ENCODE measurements at regions not wholly inside any gene's neighbourhood (a gene's known extent, or its start where the extent isn't known, plus 50 kb on each side); places are given as distances from the start of the nearest gene placed in this dataset.

DNA sequence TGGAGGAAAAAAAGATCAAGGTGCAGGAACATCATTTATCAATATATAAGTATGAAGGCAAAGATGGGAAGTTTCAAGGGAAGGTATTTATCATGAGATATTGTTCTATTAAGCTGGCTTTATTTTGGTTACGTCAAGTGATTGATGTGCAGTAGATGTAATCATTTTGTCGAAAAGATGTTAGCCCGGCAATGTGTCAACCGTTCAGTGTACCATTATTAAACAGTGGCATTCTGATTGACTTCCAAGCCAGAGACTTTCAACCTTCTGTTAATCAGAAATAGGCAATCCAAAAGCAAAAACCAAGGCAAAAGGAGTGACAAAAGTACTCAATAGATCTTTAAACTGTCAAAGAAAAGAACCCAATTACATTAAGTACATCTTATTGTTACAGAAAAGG lies 1340.3 kb upstream of the GOT2 start (continued):
- no peak for TF ChIP-seq POLR2AphosphoS5 (IDR thresholded peaks at IDR 0.05; ENCODE audit: low read depth)
- TF ChIP-seq NANOG (IDR thresholded peaks at IDR 0.05; ENCODE audit: borderline replicate concordance), result no peak
- TF ChIP-seq REST (IDR thresholded peaks at IDR 0.05; ENCODE audit: unreplicated experiment), result no peak
- no peak for TF ChIP-seq ZNF331 (CRISPR knock-in tag; IDR thresholded peaks at IDR 0.05; ENCODE audit: low read depth)
- no peak for TF ChIP-seq JUNB (IDR thresholded peaks at IDR 0.05; ENCODE audit: unreplicated experiment)

GRCh38 chr16:60073376-60073775 lies 1339.3 kb upstream of the GOT2 start:
- Histone ChIP-seq H3K36me3 (ENCODE audit: insufficient read depth) (no peaks in the 10 kb centered on the region), H3F3A (replicated peaks; ENCODE audit: low read depth) (no peaks in the 10 kb centered on the region), H3K9me2 (ENCODE audit: insufficient read depth) (peaks cover 9% of the 10 kb centered on the region; the same call in 1 of the 2 replicates), H3K4me1 (ENCODE audit: insufficient read depth) (peaks cover 33% of the 10 kb centered on the region), H3K27ac (ENCODE audit: low read depth) (no peak overlapping the region), H4K20me1 (replicated peaks; ENCODE audit: insufficient read depth) (no peaks in the 10 kb centered on the region), H3K4me3 (no peak overlapping the region), H3K79me2 (replicated peaks; ENCODE audit: insufficient read depth) (no peaks in the 10 kb centered on the region), H2AFZ (no peak overlapping the region), H3K27me3 (ENCODE audit: insufficient read depth) (no peaks in the 10 kb centered on the region), H3K4me2 (no peak overlapping the region)
- no peak overlapping the region for H3K27ac Mint-ChIP-seq
- H3K9me3 Mint-ChIP-seq, result no peaks in the 10 kb centered on the region
- no peak overlapping the region for H3K4me3 Mint-ChIP-seq
- H3K4me1 Mint-ChIP-seq, result peaks cover 7% of the 10 kb centered on the region; the same call in 2 of the 3 replicates
- H3K27me3 Mint-ChIP-seq (ENCODE audit: insufficient read depth, low read depth, poor library complexity), result no peaks in the 10 kb centered on the region
- ATAC-seq, result no peak
- H3K36me3 Mint-ChIP-seq (ENCODE audit: low read depth), result no peaks in the 10 kb centered on the region
- TF ChIP-seq POLR2AphosphoS5 (IDR thresholded peaks at IDR 0.05; ENCODE audit: low read depth), result no peak
- no peak for TF ChIP-seq STAT1 (IDR thresholded peaks at IDR 0.05; ENCODE audit: unreplicated experiment)
- no peak for TF ChIP-seq ETS1 (IDR thresholded peaks at IDR 0.05)
- no peak for TF ChIP-seq NANOG (IDR thresholded peaks at IDR 0.05; ENCODE audit: borderline replicate concordance)
- no peak for TF ChIP-seq ZNF114 (CRISPR knock-in tag; IDR thresholded peaks at IDR 0.05)
- TF ChIP-seq JUNB (IDR thresholded peaks at IDR 0.05; ENCODE audit: unreplicated experiment), result no peak
- TF ChIP-seq, protein P1, sequence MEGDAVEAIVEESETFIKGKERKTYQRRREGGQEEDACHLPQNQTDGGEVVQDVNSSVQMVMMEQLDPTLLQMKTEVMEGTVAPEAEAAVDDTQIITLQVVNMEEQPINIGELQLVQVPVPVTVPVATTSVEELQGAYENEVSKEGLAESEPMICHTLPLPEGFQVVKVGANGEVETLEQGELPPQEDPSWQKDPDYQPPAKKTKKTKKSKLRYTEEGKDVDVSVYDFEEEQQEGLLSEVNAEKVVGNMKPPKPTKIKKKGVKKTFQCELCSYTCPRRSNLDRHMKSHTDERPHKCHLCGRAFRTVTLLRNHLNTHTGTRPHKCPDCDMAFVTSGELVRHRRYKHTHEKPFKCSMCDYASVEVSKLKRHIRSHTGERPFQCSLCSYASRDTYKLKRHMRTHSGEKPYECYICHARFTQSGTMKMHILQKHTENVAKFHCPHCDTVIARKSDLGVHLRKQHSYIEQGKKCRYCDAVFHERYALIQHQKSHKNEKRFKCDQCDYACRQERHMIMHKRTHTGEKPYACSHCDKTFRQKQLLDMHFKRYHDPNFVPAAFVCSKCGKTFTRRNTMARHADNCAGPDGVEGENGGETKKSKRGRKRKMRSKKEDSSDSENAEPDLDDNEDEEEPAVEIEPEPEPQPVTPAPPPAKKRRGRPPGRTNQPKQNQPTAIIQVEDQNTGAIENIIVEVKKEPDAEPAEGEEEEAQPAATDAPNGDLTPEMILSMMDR (conservative IDR thresholded peaks at IDR 0.05; ENCODE audit: low read depth in 2 of 2), result no peak
- TF ChIP-seq, protein P2, sequence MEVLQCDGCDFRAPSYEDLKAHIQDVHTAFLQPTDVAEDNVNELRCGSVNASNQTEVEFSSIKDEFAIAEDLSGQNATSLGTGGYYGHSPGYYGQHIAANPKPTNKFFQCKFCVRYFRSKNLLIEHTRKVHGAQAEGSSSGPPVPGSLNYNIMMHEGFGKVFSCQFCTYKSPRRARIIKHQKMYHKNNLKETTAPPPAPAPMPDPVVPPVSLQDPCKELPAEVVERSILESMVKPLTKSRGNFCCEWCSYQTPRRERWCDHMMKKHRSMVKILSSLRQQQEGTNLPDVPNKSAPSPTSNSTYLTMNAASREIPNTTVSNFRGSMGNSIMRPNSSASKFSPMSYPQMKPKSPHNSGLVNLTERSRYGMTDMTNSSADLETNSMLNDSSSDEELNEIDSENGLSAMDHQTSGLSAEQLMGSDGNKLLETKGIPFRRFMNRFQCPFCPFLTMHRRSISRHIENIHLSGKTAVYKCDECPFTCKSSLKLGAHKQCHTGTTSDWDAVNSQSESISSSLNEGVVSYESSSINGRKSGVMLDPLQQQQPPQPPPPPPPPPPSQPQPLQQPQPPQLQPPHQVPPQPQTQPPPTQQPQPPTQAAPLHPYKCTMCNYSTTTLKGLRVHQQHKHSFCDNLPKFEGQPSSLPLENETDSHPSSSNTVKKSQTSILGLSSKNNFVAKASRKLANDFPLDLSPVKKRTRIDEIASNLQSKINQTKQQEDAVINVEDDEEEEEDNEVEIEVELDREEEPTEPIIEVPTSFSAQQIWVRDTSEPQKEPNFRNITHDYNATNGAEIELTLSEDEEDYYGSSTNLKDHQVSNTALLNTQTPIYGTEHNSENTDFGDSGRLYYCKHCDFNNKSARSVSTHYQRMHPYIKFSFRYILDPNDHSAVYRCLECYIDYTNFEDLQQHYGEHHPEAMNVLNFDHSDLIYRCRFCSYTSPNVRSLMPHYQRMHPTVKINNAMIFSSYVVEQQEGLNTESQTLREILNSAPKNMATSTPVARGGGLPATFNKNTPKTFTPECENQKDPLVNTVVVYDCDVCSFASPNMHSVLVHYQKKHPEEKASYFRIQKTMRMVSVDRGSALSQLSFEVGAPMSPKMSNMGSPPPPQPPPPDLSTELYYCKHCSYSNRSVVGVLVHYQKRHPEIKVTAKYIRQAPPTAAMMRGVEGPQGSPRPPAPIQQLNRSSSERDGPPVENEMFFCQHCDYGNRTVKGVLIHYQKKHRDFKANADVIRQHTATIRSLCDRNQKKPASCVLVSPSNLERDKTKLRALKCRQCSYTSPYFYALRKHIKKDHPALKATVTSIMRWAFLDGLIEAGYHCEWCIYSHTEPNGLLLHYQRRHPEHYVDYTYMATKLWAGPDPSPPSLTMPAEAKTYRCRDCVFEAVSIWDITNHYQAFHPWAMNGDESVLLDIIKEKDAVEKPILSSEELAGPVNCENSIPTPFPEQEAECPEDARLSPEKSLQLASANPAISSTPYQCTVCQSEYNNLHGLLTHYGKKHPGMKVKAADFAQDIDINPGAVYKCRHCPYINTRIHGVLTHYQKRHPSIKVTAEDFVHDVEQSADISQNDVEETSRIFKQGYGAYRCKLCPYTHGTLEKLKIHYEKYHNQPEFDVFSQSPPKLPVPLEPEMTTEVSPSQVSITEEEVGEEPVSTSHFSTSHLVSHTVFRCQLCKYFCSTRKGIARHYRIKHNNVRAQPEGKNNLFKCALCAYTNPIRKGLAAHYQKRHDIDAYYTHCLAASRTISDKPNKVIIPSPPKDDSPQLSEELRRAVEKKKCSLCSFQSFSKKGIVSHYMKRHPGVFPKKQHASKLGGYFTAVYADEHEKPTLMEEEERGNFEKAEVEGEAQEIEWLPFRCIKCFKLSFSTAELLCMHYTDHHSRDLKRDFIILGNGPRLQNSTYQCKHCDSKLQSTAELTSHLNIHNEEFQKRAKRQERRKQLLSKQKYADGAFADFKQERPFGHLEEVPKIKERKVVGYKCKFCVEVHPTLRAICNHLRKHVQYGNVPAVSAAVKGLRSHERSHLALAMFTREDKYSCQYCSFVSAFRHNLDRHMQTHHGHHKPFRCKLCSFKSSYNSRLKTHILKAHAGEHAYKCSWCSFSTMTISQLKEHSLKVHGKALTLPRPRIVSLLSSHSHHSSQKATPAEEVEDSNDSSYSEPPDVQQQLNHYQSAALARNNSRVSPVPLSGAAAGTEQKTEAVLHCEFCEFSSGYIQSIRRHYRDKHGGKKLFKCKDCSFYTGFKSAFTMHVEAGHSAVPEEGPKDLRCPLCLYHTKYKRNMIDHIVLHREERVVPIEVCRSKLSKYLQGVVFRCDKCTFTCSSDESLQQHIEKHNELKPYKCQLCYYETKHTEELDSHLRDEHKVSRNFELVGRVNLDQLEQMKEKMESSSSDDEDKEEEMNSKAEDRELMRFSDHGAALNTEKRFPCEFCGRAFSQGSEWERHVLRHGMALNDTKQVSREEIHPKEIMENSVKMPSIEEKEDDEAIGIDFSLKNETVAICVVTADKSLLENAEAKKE (CRISPR knock-in tag; IDR thresholded peaks at IDR 0.05), result no peak
- TF ChIP-seq EZH2phosphoT487 (IDR thresholded peaks at IDR 0.05; ENCODE audit: unreplicated experiment), result no peak
- TF ChIP-seq CREB1 (CRISPR knock-in tag; IDR thresholded peaks at IDR 0.05; ENCODE audit: low read depth), result no peak
- DNase-seq (ENCODE audit: low spot score), result no peak
